Astrocyte of the hippocampus (primary cell): ENCODE measurements at regions not wholly inside any gene's neighbourhood (a gene's known extent, or its start where the extent isn't known, plus 50 kb on each side); places are given as distances from the start of the nearest gene placed in this dataset.
"Not testable (repeated sequence)": the region's sequence is repeated elsewhere in the genome, so short reads cannot be mapped to it uniquely, and the experiment has no call there.

ENCODE experiments used
- DNase-seq: peaks from one replicate; pipeline ENCODE4 v3.0.0; 2011; ENCODE audit warnings: low read depth, low spot score

DNA sequence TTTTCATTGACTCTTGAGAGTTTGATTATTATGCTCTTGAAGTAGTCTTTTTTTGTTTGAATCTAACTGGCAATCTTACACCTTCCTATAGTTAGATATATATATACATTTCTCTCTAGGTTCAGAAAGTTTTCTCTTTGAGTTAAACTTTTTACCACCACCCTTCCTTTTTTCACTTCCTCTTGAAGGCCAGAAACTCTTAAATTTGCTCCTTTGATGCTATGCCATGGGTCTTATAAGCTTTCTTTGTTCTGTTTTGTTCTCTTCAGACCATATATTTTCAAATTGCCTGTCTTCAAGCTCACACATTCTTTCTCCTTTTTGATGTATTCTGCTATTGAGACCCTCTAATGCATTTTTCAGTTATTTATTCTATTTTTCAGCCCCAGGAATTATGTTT is 513.5 kb upstream of the CNTN5 start:
- no peak for DNase-seq

DNA sequence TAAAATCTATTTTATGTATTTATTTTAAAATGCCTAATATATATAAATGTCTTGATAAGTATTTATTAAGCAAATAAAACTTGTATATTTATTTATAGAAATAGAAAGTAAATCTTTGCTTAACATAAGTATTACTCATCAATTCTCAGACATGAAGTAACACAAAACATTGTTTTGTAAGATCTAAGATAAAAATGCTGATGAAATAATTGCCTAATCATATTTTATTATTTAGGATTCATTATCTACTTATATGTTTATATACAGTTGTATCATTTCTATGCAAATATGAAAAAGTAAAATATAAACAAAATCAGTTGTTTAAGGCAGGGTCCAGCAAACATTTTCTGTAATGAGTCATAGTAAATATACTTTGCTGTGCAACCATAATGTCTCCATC is 507.8 kb upstream of the CNTN5 start:
- no peak for DNase-seq

GRCh38 chr11:98531576-98531975 is 489.2 kb upstream of the CNTN5 start:
- DNase-seq, result no peak

- no peak for DNase-seq
Observed at GRCh38 chr11:98536023-98536422, 484.7 kb upstream of the CNTN5 start.

DNA sequence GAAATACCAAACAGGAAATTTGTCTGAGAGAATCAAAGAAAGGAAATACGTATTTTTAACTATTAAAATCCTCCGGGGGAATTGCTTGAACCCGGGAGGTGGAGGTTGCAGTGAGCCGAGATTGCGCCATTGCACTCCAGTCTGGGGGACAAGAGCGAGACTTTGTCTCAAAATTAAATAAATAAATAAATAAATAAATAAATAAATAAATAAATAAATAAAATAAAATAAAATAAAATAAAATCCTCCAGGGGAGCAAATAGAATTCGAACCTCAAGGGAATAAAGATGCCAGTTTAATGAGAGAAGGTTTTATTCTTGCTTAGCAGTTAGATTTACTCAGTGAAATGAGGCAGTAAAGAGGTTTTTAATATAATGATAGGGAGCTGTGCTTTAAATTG is 482.4 kb upstream of the CNTN5 start:
- DNase-seq, result not testable (repeated sequence)

DNA sequence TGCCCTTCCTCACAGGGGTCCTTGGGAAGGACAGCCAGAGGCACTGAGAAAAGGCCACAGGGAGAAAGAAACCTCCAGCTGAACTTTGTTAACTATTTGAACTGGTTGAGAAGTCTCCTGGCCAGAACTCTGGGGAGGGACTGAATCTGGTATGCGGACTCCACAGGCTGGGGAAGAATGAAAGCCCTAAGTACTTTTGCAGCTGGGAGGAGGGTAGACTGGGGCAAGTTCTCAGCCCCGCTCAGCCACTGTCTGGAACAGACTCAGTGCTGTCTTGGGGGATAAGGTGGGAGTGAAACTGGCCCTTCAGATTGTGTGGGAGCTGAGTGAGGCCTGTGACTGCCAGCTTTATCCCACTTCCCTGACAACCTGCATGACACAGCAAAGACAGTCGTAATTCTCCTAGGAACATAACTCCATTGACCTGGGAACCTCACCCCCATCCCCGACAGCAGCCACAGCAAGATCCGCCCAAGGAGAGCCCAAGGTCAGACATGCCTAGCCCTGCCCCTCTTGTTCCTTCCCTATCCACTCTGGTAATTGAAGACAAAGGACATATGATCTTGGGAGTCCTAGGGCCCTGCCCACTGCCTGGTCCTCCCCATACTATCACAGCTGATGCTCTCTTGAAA is 475.1 kb upstream of the CNTN5 start:
- DNase-seq, result no peak

DNA sequence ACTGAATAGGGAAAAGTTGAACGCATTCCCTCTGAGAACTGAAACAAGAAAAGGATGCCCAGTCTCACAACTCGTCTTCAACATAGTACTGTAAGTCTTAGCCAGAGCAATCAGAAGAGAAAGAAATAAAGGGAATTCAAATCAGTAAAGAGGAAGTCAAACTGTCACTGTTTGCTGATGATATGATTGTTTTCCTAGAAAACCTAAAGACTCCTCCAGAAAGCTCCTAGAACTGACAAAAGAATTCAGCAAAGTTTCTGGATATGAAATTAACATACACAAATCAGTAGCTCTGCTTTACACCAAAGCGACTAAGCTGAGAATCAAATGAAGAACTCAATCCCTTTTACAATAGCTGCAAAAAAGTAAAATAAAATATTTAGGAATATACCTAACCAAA is 471.2 kb upstream of the CNTN5 start:
- DNase-seq, result no peak

GRCh38 chr11:98559961-98560360 is 460.8 kb upstream of the CNTN5 start:
- DNase-seq, result no peak

DNA sequence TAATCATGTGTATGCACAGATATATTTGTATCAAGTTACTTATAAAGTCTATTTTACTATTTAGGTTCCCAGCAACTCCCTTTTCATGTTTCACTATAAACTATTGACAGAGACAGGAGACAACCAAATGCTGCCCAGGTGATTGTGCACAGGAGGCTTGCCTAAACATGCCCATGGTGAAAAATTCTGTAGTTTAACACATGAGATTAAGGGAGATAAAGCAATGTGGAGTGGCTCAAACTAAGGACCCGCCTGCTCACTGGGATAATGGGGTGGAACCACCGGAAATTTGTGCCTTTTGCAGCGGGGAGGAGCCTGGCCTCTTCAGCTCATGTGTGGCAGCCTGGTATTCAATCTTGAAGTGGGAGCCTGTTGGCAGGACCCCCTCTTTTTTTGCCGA is 459.5 kb upstream of the CNTN5 start:
- DNase-seq, result no peak

DNA sequence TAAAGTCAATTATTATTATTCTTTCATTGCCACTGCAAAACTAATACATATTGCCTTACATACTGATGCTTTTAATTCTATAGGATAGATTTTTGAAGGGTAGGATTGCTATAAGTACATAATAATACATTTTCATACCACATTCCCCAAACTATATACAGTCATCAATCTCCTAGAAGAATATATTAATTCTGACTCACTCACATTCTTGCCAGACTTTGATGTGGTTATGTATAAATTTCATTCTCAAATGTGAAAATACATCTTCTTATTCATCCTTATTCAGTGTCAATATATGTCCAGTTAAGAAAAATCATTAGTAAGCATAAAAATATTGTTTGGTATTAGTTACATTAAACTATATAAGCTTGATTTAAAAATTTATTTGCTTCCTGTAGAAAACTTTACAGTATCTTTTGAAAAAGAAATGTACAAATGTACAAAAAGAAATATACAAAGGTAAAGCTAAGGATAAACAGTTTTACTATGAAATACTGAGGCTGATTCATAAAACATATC is 458.8 kb upstream of the CNTN5 start:
- DNase-seq, result no peak

DNA sequence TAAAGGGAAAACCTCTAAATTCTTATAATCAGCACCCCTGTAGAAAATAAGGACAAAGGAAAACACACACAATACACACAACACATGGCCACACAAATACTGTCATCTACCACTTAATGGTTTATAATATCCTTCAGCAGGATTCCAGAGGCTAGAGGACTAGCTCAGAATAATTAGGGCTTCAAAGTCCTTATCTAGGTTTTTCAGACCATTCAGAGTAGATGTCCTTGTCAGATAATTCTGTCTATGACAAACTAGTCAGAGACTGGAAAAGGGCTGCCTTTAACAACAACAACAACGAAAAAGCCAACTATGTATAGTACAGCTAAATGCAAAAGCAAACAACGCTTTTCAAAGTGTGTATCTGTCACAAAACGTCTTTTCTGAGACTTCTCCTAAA is 456.5 kb upstream of the CNTN5 start:
- DNase-seq, result no peak

DNA sequence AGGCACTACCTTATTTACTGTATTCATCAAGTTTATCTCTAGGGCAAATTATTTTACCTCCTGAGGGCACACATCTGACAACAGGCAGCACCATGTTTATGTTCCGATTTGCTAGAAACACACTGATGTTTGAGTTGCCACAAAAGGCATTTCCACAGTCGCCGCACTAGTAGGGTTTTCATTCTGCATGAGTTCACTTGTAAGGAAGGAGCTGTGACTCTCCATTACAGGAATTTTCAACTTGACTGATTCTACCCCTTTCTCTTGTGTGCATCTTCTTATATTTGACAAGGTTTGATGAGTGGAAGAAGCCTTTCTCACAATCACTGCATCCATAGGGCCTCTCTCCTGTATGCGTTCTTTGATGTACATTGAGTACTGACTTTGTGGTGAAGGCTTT is 455.9 kb upstream of the CNTN5 start:
- peak; percentile 69 for DNase-seq

DNA sequence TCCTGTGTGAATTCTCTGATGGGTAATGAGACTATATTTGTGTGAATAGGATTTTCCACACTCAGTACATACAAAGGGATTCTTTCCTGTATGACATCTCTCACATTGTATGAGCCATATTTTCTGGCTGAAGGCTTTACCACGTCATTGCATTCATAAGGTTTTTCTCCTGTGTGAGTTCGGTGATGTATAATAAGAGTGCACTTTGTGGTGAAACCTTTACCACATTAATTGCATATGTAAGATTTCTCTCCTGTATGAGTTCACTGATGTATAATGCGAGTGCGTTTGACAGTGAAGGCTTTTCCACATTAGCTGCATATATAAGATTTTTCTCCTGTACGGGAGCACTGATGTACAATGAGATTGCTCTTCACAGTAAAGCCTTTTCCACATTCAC is 455.4 kb upstream of the CNTN5 start:
- peak; percentile 34 for DNase-seq

DNA sequence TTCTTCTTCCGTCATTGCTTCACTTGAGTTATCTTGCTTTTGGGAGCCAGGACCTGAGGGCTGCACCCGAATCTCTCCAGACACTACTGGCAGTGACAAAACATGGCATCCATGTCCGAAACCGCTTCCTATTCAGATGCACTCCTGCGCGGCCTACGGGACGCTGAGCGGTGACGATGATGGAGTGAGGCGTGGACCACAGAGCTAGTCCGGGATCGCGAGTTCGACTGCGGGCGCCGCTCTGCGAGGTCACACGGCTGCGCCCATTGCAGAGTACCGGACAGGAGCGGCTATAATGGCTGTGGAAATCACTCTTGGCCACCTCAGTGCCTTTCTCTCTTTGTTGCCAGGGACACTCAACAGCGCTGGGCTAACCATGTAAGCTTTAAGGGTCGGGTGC is 453.8 kb upstream of the CNTN5 start:
- DNase-seq, result no peak

- no peak for DNase-seq
Observed at GRCh38 chr11:98568013-98568412, 452.7 kb upstream of the CNTN5 start.

DNA sequence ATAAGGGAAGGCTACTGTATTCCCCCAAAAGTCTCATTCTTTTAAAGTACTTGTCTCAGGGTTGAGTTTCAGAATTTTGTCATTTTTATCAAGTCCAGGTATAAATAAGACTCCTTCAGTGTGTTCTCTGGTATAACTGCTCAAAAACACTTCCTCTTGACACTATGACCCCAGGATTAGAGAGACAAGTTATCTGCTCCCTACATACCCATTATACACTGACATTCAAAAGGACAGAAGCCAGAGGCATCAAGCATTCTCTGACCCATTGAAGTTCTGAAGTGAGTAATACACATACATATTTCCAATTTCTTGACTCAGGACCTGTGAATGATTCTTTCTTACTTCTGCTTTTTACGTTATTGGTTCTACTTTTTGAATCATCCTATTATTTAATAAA is 447.8 kb upstream of the CNTN5 start:
- DNase-seq, result no peak

GRCh38 chr11:98587884-98588283 is 432.9 kb upstream of the CNTN5 start:
- DNase-seq, result no peak

DNA sequence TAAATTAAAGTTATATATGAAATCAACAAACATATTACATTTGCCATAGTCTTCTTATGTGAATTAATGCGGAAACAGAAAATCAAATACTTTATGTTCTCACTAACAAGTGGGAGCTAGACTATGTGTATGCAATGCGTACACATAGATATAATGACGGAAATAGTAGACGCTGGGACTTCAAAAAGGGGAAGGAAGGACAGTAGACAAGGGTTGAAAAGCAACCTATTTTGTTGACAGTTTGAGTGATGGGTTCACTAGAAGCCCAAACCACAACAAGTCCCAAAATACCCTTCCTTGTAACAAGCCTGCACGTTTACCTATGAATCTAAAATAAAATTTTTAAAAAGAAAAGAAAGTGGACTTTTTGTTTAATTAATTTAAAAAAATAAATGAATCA is 430.8 kb upstream of the CNTN5 start:
- no peak for DNase-seq

GRCh38 chr11:98600103-98600502 is 420.6 kb upstream of the CNTN5 start:
- DNase-seq, result no peak

DNA sequence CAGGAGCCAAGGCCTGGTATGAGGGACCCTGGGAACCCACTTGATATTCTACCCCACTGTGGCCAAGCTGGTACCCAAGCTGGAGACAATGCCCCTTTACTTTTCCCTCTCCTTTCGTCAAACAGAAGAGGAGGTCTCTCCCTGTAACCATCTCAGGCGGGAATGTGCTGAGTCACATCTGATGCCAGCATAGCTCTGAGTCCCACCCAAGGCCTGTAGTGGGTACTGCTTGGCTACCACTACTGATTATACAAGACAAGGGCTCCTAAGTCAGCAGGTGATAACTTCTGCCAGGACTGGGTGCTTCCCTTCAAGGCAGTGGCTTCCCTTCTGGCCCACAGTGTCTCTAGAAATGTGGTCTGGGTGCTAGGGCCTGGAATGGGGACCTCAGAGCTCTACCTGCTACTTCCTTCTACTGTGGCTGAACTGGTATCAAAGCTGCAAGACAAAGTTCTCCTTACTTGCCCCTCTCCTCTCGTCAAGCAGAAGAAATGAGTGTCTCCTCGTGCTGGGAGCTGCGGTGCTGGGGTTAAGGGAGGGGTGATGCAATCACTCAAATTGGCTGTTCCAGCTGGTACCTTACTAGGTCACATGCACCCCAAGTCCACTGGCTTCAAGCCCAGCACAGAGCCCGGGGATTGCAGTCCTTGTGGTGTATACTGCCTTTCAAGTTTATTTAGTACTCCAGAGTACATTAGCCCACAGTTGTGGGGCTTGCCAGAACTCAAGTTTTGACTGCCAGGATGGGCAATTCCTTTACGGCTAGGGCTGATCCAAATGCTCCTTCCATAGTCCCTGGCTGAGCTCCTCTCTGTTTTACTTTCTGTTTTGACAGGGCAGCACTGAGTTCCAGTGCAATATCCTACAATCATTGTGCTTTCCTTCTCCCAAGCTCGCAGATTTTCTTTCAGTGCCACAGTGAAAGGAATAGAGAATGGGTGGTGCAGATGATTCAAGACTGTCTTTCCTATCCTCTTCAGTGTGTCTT is 419.7 kb upstream of the CNTN5 start:
- peak; percentile 2 for DNase-seq

DNA sequence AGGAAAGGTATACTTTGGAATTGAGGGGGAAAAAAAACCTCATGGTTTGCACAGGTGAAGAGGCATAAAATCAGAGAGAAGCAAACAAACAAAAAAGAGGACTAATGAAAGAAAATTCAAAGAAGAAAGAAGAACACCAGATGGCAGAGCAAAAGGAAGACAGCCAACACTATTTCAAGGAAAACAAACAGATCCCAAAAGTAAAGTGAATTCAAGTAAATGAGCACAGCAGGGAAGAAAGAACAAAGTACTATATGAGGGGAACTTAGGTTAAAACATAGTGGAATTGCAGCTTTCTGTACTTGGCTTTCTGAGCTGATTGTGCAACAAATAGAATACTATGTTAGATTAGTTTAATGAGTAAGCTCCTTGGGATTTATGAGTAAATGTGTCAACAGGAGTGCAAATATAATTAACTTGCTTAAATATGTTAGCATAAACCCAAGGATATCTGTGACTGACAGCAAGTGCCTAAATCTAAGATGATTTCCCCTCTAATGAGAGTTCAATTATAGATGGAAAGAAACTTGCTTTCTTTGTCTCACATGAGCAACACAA is 404.6 kb upstream of the CNTN5 start:
- peak; percentile 5 for DNase-seq

- no peak for DNase-seq
Observed at GRCh38 chr11:98621767-98622166, 399.0 kb upstream of the CNTN5 start.

- DNase-seq, result no peak
Observed at GRCh38 chr11:98625526-98625925, 395.2 kb upstream of the CNTN5 start.
